Mesenchymal stem cell (in vitro differentiated cells and primary cell): ENCODE measurements at regions not wholly inside any gene's neighbourhood (a gene's known extent, or its start where the extent isn't known, plus 50 kb on each side); places are given as distances from the start of the nearest gene placed in this dataset.

Experiments
- DNase-seq: peaks from one replicate; pipeline ENCODE4 v3.0.0-alpha.2; 2013
- H2AFZ ChIP-seq: one replicate; pipeline ENCODE4 v1.6.1; 2013; ENCODE audit warnings: low read depth, mild to moderate bottlenecking, control low read depth, inconsistent platforms, low read length, moderate library complexity
- H2AK5ac ChIP-seq: 2 replicates; pipeline ENCODE4 v1.6.1; 2013; ENCODE audit warnings: low read length, moderate library complexity, mild to moderate bottlenecking, inconsistent platforms; ENCODE audit not compliant: severe bottlenecking
- H2BK120ac ChIP-seq: one replicate; pipeline ENCODE4 v1.6.1; 2013; ENCODE audit warnings: low read depth, mild to moderate bottlenecking, inconsistent platforms, low read length, moderate library complexity
- H2BK12ac ChIP-seq, 2 experiments: one replicate each; pipeline ENCODE4 v1.6.1; 2013; ENCODE audit warnings: inconsistent platforms in 2 of 2, low read length in 2 of 2, mild to moderate bottlenecking in 2 of 2, moderate library complexity in 2 of 2, control low read depth in 1 of 2
- H2BK15ac ChIP-seq: one replicate; pipeline ENCODE4 v1.6.1; 2013; ENCODE audit warnings: mild to moderate bottlenecking, low read depth, inconsistent platforms; ENCODE audit not compliant: poor library complexity, severe bottlenecking
- H2BK5ac ChIP-seq: 2 replicates; pipeline ENCODE4 v1.6.1; 2013; ENCODE audit warnings: low read depth, mild to moderate bottlenecking, low read length, control low read depth, inconsistent platforms; ENCODE audit not compliant: poor library complexity, severe bottlenecking
- H3K14ac ChIP-seq, 2 experiments: one replicate each; pipeline ENCODE4 v1.6.1; 2013; ENCODE audit warnings: inconsistent platforms in 2 of 2, low read length in 2 of 2, control low read depth in 1 of 2, mild to moderate bottlenecking in 1 of 2, moderate library complexity in 1 of 2
- H3K18ac ChIP-seq, 2 experiments: one replicate each; pipeline ENCODE4 v1.6.1; 2013; ENCODE audit warnings: inconsistent platforms in 2 of 2, low read length in 2 of 2, control low read depth in 1 of 2, low read depth in 1 of 2, mild to moderate bottlenecking in 1 of 2
- H3K23ac ChIP-seq, 2 experiments: one replicate each; pipeline ENCODE4 v1.6.1; 2013; ENCODE audit warnings: inconsistent platforms in 2 of 2, low read length in 2 of 2, mild to moderate bottlenecking in 2 of 2, moderate library complexity in 2 of 2, control low read depth in 1 of 2
- H3K27ac ChIP-seq: 2 replicates; pipeline ENCODE4 v1.5.1; 2013; ENCODE audit warnings: mild to moderate bottlenecking, moderate library complexity, low read length, control low read depth, inconsistent platforms; ENCODE audit not compliant: poor library complexity, severe bottlenecking
- H3K27me3 ChIP-seq, 2 experiments: 2 replicates each; pipeline versions ENCODE4 v1.6.1 to v1.7.0; 2013; ENCODE audit warnings: low read length in 2 of 2, mild to moderate bottlenecking in 2 of 2, moderate library complexity in 2 of 2, control low read depth in 1 of 2, inconsistent platforms in 1 of 2; ENCODE audit not compliant: control insufficient read depth in 1 of 2, insufficient read depth in 1 of 2
- H3K36me3 ChIP-seq, 2 experiments: 2 replicates each; pipeline versions ENCODE4 v1.6.1 to v1.7.0; 2013; ENCODE audit warnings: low read length in 2 of 2, control low read depth in 1 of 2, inconsistent platforms in 1 of 2, low read depth in 1 of 2, mild to moderate bottlenecking in 1 of 2; ENCODE audit not compliant: insufficient read depth in 2 of 2, control insufficient read depth in 1 of 2
- H3K4ac ChIP-seq, 2 experiments: one replicate each; pipeline ENCODE4 v1.6.1; 2013; ENCODE audit warnings: inconsistent platforms in 2 of 2, low read length in 2 of 2, mild to moderate bottlenecking in 2 of 2, moderate library complexity in 2 of 2, control low read depth in 1 of 2, low read depth in 1 of 2
- H3K4me1 ChIP-seq: 2 replicates; pipeline ENCODE4 v1.6.1; 2013; ENCODE audit warnings: low read depth, low read length, control low read depth; ENCODE audit not compliant: control insufficient read depth, insufficient read depth
- H3K4me2 ChIP-seq: 2 replicates; pipeline ENCODE4 v1.6.1; 2013; ENCODE audit warnings: low read length, mild to moderate bottlenecking, inconsistent platforms; ENCODE audit not compliant: poor library complexity, severe bottlenecking
- H3K4me3 ChIP-seq, 2 experiments: 2 replicates each; pipeline versions ENCODE4 v1.5.1 to v1.7.0; 2013; ENCODE audit warnings: low read length in 2 of 2, mild to moderate bottlenecking in 2 of 2, control low read depth in 1 of 2, low read depth in 1 of 2; ENCODE audit not compliant: insufficient read depth in 1 of 2
- H3K79me1 ChIP-seq: replicated peaks from 2 replicates; pipeline ENCODE4 v1.6.1; 2013; ENCODE audit warnings: mild to moderate bottlenecking, control low read depth, low read length, inconsistent platforms; ENCODE audit not compliant: poor library complexity, severe bottlenecking
- H3K9ac ChIP-seq: 2 replicates; pipeline ENCODE4 v1.7.0; 2013; ENCODE audit warnings: mild to moderate bottlenecking, low read length, moderate library complexity
- H3K9me3 ChIP-seq: 2 replicates; pipeline ENCODE4 v1.7.0; 2013; ENCODE audit warnings: mild to moderate bottlenecking, low read length; ENCODE audit not compliant: control insufficient read depth
- H4K8ac ChIP-seq: one replicate; pipeline ENCODE4 v1.6.1; 2013; ENCODE audit warnings: inconsistent platforms, mild to moderate bottlenecking, low read length, moderate library complexity
- H4K91ac ChIP-seq: one replicate; pipeline ENCODE4 v1.6.1; 2013; ENCODE audit warnings: mild to moderate bottlenecking, low read length, inconsistent platforms
- WGBS: methylation state at CpG from one replicate; pipeline ENCODE4 v1.1.7; 2013; ENCODE audit warnings: mixed read lengths; 5-methylcytosine and 5-hydroxymethylcytosine counted together

GRCh38 chr7:121515229-121515628, 119.1 kb upstream of the FAM3C start:
- no peaks in the 10 kb centered on the region for H3K79me1 ChIP-seq
- WGBS, result 100% methylated on average over 2 of the region's 2 CpGs
- H2AFZ ChIP-seq, result no peak overlapping the region

GRCh38 chr7:121513105-121513504, 117.0 kb upstream of the FAM3C start:
- Histone ChIP-seq H2BK120ac (no peak overlapping the region), H3K14ac (no peak overlapping the region), H2BK15ac (no peak overlapping the region), H3K79me1 (no peaks in the 10 kb centered on the region), H3K4ac (no peak overlapping the region), H3K4me2 (no peak overlapping the region), H3K23ac (no peak overlapping the region), H3K27me3 (no peaks in the 10 kb centered on the region), H2BK12ac (no peak overlapping the region), H2BK5ac (no peak overlapping the region), H3K18ac (no peak overlapping the region), H3K9me3 (peaks cover 23% of the 10 kb centered on the region), H3K4me1 (no peaks in the 10 kb centered on the region), H3K27ac (no peak overlapping the region), H3K36me3 (no peaks in the 10 kb centered on the region), H4K8ac (no peak overlapping the region), H3K4me3 (no peak overlapping the region), H4K91ac (no peak overlapping the region), H2AFZ (no peak overlapping the region), H3K9ac (no peak overlapping the region), H2AK5ac (no peak overlapping the region)
- WGBS, result no CpG with 5 or more reads among the region's 1 CpG
- no peak for DNase-seq

More at GRCh38 chr7:121515229-121515628, 119.1 kb upstream of the FAM3C start:
- H2AK5ac ChIP-seq, result no peak overlapping the region
- H2BK120ac ChIP-seq, result no peak overlapping the region
- H3K4me3 ChIP-seq, result peak overlapping the region in 1 of 2 experiments; percentile 22
- no peaks in the 10 kb centered on the region for H3K4me1 ChIP-seq
- no peak overlapping the region for H3K27ac ChIP-seq
- no peak overlapping the region for H3K4ac ChIP-seq
- H2BK12ac ChIP-seq, result no peak overlapping the region
- no peak overlapping the region for H3K23ac ChIP-seq
- H4K91ac ChIP-seq, result no peak overlapping the region
- no peak for DNase-seq
- no peak overlapping the region for H4K8ac ChIP-seq
- H2BK15ac ChIP-seq, result no peak overlapping the region
- H3K9me3 ChIP-seq, result peaks cover 13% of the 10 kb centered on the region
- no peaks in the 10 kb centered on the region for H3K27me3 ChIP-seq
- H3K36me3 ChIP-seq, result no peaks in the 10 kb centered on the region
- no peak overlapping the region for H3K18ac ChIP-seq
- no peak overlapping the region for H3K14ac ChIP-seq
- H3K9ac ChIP-seq, result peak overlapping the region; percentile 55
- H2BK5ac ChIP-seq, result no peak overlapping the region
- H3K4me2 ChIP-seq, result no peak overlapping the region

DNA sequence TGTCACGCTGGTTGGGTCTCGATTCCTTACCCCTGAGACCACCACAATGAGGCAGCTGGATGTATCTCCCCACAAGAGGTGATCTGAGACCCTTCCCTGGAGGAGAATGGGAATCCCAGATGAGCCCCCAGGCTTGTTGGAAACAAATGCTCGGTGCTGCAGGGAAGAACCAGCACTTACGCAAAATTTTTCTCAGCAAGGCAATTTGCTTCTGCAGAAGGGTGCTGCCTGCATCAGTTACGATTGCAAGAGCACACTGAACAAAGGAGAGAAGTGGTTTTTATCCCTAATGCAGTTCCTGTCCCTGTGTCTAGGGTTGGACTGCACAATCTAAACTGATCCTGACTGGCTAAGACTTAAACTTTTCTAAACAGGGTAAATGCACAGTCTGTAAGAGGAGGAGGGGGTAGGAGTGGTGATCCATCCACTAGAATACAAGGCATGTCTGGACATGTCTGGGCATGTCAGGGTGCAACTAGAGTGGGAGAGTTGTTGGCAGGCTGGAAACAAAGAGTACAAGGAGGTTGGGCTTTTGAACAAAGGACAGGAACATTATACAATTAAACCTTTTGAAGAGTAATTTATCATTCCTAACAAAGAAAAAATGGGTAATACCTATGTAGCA, 114.9 kb upstream of the FAM3C start:
- no peaks in the 10 kb centered on the region for H3K27me3 ChIP-seq
- H4K91ac ChIP-seq, result no peak overlapping the region
- peak overlapping the region in 1 of 2 experiments; percentile 23 for H3K4me3 ChIP-seq
- no peak for DNase-seq
- no peak overlapping the region for H4K8ac ChIP-seq
- H3K9ac ChIP-seq, result no peak overlapping the region
- H3K79me1 ChIP-seq, result no peaks in the 10 kb centered on the region
- no peak overlapping the region for H3K4ac ChIP-seq
- no peak overlapping the region for H2BK5ac ChIP-seq
- H2AK5ac ChIP-seq, result no peak overlapping the region
- H3K14ac ChIP-seq, result no peak overlapping the region
- no peaks in the 10 kb centered on the region for H3K36me3 ChIP-seq
- H2BK12ac ChIP-seq, result no peak overlapping the region
- WGBS, result 89% methylated on average over 5 of the region's 5 CpGs
- no peak overlapping the region for H3K27ac ChIP-seq
- no peak overlapping the region for H2BK15ac ChIP-seq
- no peak overlapping the region for H3K23ac ChIP-seq
- peak overlapping the region; percentile 4 for H3K4me2 ChIP-seq
- no peak overlapping the region for H2AFZ ChIP-seq
- H3K9me3 ChIP-seq, result peaks cover 39% of the 10 kb centered on the region
- H2BK120ac ChIP-seq, result no peak overlapping the region
- H3K18ac ChIP-seq, result no peak overlapping the region
- H3K4me1 ChIP-seq, result no peaks in the 10 kb centered on the region

DNA sequence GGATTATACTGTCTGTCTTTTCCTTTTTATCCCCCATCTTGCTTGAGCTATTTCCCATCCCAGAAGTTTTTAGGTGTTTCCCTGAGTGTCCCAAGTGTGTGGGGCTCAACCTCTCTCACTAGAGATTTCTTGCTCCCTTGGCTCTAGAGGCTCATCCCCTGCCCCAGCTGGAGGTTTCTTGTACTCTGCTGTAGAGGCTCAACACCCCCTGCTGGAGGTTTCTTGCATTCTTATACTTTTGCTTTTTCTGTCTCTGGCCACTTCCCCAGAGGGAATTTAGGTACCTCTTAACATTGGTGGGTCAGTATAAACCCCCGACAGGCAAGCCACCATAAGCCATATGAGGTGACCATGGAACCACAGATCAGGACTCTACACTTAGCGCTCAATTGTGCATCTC, 114.2 kb upstream of the FAM3C start:
- Histone ChIP-seq H3K9me3 (peaks cover 46% of the 10 kb centered on the region), H3K14ac (no peak overlapping the region), H2AK5ac (peak overlapping the region; percentile 21), H3K27me3 (no peaks in the 10 kb centered on the region), H4K8ac (no peak overlapping the region), H2BK120ac (no peak overlapping the region), H3K27ac (no peak overlapping the region), H3K4me2 (no peak overlapping the region), H2BK12ac (no peak overlapping the region), H3K4me1 (no peaks in the 10 kb centered on the region), H3K23ac (no peak overlapping the region), H3K79me1 (no peaks in the 10 kb centered on the region), H3K9ac (no peak overlapping the region), H2BK15ac (no peak overlapping the region), H2BK5ac (no peak overlapping the region), H2AFZ (no peak overlapping the region), H3K4me3 (peak overlapping the region in 1 of 2 experiments; percentile 23), H3K4ac (no peak overlapping the region), H3K36me3 (no peaks in the 10 kb centered on the region), H3K18ac (no peak overlapping the region), H4K91ac (no peak overlapping the region)
- 86% methylated on average over 2 of the region's 2 CpGs for WGBS
- DNase-seq, result no peak
